ENCODE measurements at regions not wholly inside any gene's neighbourhood (a gene's known extent, or its start where the extent isn't known, plus 50 kb on each side); places are given as distances from the start of the nearest gene placed in this dataset.

DNA sequence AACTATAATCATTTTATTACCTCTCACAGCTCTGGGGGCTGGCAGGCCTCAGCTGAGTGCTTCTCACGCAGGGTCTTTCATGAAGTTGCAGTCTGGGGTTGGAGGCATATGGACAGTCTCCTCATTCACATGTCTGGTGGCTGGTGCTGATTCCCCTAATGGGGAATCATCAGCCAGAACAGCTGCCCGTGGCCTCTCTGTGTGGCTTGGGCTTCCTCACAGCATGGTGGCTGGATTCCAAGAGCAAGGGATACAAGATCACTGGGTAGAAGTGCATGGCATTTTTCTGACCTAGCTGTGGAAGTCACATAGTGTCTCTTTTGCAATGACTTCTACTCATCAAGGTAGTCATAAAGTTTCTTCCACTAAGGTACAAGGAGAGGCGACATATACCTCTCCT lies 59.0 kb upstream of the LAPTM4A start:
- no peak for TF ChIP-seq POLR2AphosphoS5 (IDR thresholded peaks at IDR 0.05)
- no peak for TF ChIP-seq POLR2A (IDR thresholded peaks at IDR 0.05)

All from breast epithelium (tissue), 3 donors.